SK-N-SH treated with all-trans-retinoic acid at 6 μM for 48 hours (cell line): ENCODE measurements at regions not wholly inside any gene's neighbourhood (a gene's known extent, or its start where the extent isn't known, plus 50 kb on each side); places are given as distances from the start of the nearest gene placed in this dataset.

Source experiments
- ATAC-seq: fragments of 200-7000 bp; cut with Tn5 transposase; 3 replicates; pipeline ENCODE4 v1.9.1; 2020; ENCODE audit warnings: mild to moderate bottlenecking, moderate library complexity
- ARNTL ChIP-seq: fragments of 450-650 bp; formaldehyde crosslinking; IDR thresholded peaks from 2 replicates; pipeline ENCODE4 v1.5.0; 2020; ENCODE audit warnings: low read depth, mild to moderate bottlenecking, moderate library complexity, borderline replicate concordance
- BACH2 ChIP-seq: fragments of 250-450 bp; sonication (Bioruptor Pico); IDR thresholded peaks from 2 replicates; pipeline ENCODE4 v1.9.0; 2021; ENCODE audit warnings: mild to moderate bottlenecking, borderline replicate concordance
- CREB5 ChIP-seq: fragments of 250-450 bp; sonication (Bioruptor Pico); IDR thresholded peaks from 2 replicates; pipeline ENCODE4 v1.5.1; 2020; ENCODE audit warnings: low read depth, mild to moderate bottlenecking, moderate library complexity
- ESRRG ChIP-seq: fragments of 250-450 bp; sonication (Bioruptor Pico); IDR thresholded peaks from 2 replicates; pipeline ENCODE4 v1.6.1; 2021; ENCODE audit warnings: mild to moderate bottlenecking
- GLIS3 ChIP-seq: fragments of 250-450 bp; sonication (Bioruptor Pico); IDR thresholded peaks from 2 replicates; pipeline ENCODE4 v1.5.0; 2020; ENCODE audit warnings: mild to moderate bottlenecking, moderate library complexity
- OSR1 ChIP-seq: fragments of 250-450 bp; sonication (Bioruptor Pico); IDR thresholded peaks from 2 replicates; pipeline ENCODE4 v1.8.0; 2022; ENCODE audit warnings: moderate library complexity, mild to moderate bottlenecking, inconsistent platforms
- PATZ1 ChIP-seq: fragments of 250-450 bp; sonication (Bioruptor Pico); IDR thresholded peaks from 2 replicates; pipeline ENCODE4 v1.8.0; 2020; ENCODE audit warnings: mild to moderate bottlenecking, moderate library complexity, borderline replicate concordance
- POU6F1 ChIP-seq: fragments of 250-450 bp; sonication (Bioruptor Pico); IDR thresholded peaks from 2 replicates; pipeline ENCODE4 v1.8.0; 2021; ENCODE audit warnings: low read depth, mild to moderate bottlenecking, moderate library complexity, borderline replicate concordance
- PPARA ChIP-seq: fragments of 250-450 bp; sonication (Bioruptor Pico); IDR thresholded peaks from 2 replicates; pipeline ENCODE4 v1.5.0; 2020; ENCODE audit warnings: mild to moderate bottlenecking, borderline replicate concordance
- RARB ChIP-seq: fragments of 250-450 bp; sonication (Bioruptor Pico); IDR thresholded peaks from 2 replicates; pipeline ENCODE4 v1.8.0; 2021; ENCODE audit warnings: mild to moderate bottlenecking, moderate library complexity
- SNAI2 ChIP-seq: fragments of 250-450 bp; sonication (Bioruptor Pico); IDR thresholded peaks from 2 replicates; pipeline ENCODE4 v1.5.0; 2020; ENCODE audit warnings: mild to moderate bottlenecking, moderate library complexity
- TCF4 ChIP-seq: fragments of 250-450 bp; sonication (Bioruptor Pico); IDR thresholded peaks from 2 replicates; pipeline ENCODE4 v1.8.0; 2021; ENCODE audit warnings: mild to moderate bottlenecking, moderate library complexity, borderline replicate concordance
- TSHZ2 ChIP-seq: fragments of 250-450 bp; sonication (Bioruptor Pico); IDR thresholded peaks from 2 replicates; pipeline ENCODE4 v1.5.0; 2020; ENCODE audit warnings: mild to moderate bottlenecking, moderate library complexity
- ZC3H10 ChIP-seq: fragments of 250-450 bp; sonication (Bioruptor Pico); IDR thresholded peaks from 2 replicates; pipeline ENCODE4 v1.5.1; 2021; ENCODE audit warnings: mild to moderate bottlenecking, moderate library complexity
- ZFP3 ChIP-seq: fragments of 250-450 bp; sonication (Bioruptor Pico); IDR thresholded peaks from 2 replicates; pipeline ENCODE4 v1.5.0; 2020; ENCODE audit warnings: mild to moderate bottlenecking, moderate library complexity
- ZFP30 ChIP-seq: fragments of 450-650 bp; formaldehyde crosslinking; IDR thresholded peaks from 2 replicates; pipeline ENCODE4 v1.5.0; 2022; ENCODE audit warnings: mild to moderate bottlenecking, moderate library complexity
- ZNF565 ChIP-seq: fragments of 450-650 bp; formaldehyde crosslinking; conservative IDR thresholded peaks from 2 replicates; pipeline ENCODE4 v1.5.0; 2020; ENCODE audit warnings: low read depth, mild to moderate bottlenecking, moderate library complexity
- ZNF70 ChIP-seq: fragments of 450-650 bp; formaldehyde crosslinking; IDR thresholded peaks from 2 replicates; pipeline ENCODE4 v1.5.0; 2020; ENCODE audit warnings: mild to moderate bottlenecking, moderate library complexity
- ZNF8 ChIP-seq: fragments of 450-650 bp; formaldehyde crosslinking; IDR thresholded peaks from 2 replicates; pipeline ENCODE4 v1.5.0; 2020; ENCODE audit warnings: mild to moderate bottlenecking, moderate library complexity

- ATAC-seq = no peak
- TF ChIP-seq CREB5 (CRISPR knock-in tag) (no peak), OSR1 (no peak), ZC3H10 (no peak), GLIS3 (CRISPR knock-in tag) (no peak), RARB (CRISPR knock-in tag) (no peak), SNAI2 (CRISPR knock-in tag) (no peak), ZNF8 (no peak), ESRRG (CRISPR knock-in tag) (no peak), POU6F1 (CRISPR knock-in tag) (no peak), ZNF70 (CRISPR knock-in tag) (no peak), ZFP3 (no peak)
Observed at GRCh38 chr6:122005661-122006060, 393.8 kb upstream of the HSF2 start.

GRCh38 chr6:122007339-122007738 is 392.1 kb upstream of the HSF2 start:
- TF ChIP-seq ZFP3 (no peak), ARNTL (no peak), ZC3H10 (no peak), ZFP30 (CRISPR knock-in tag) (no peak), ZNF8 (no peak), BACH2 (CRISPR knock-in tag) (no peak), GLIS3 (CRISPR knock-in tag) (no peak), PATZ1 (CRISPR knock-in tag) (no peak), TSHZ2 (CRISPR knock-in tag) (no peak), TCF4 (CRISPR knock-in tag) (no peak), RARB (CRISPR knock-in tag) (no peak), CREB5 (CRISPR knock-in tag) (no peak), SNAI2 (CRISPR knock-in tag) (no peak), ESRRG (CRISPR knock-in tag) (no peak), ZNF70 (CRISPR knock-in tag) (no peak), ZNF565 (CRISPR knock-in tag) (no peak), PPARA (CRISPR knock-in tag) (no peak)
- peak; percentile 47; the same call in 2 of the 3 replicates for ATAC-seq

GRCh38 chr6:122008101-122008999 is 391.1 kb upstream of the HSF2 start:
- no peak for ATAC-seq
- no peak for TF ChIP-seq TCF4 (CRISPR knock-in tag)
- TF ChIP-seq, all 23 proteins: peak for 0
